ENCODE measurements at regions not wholly inside any gene's neighbourhood (a gene's known extent, or its start where the extent isn't known, plus 50 kb on each side); places are given as distances from the start of the nearest gene placed in this dataset.

DNA sequence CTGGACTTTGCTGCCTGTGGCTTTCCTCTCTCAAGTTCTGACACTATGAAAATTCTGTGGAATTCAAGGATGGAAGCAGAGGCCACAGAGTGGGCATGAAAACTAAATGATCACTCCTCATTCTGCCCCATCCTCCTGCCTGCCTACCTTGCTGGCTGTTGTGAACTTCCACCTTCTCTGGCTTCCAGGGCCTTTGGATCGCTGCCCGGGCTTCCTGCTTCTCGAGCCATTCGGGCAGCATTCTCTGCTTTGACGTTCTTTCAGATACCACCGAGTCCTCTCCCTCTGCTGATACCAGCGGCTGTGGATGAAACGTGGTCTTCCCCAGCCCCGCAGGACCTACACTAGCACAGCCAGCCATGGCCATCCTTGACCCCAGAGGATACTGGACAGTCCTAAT lies 327.7 kb upstream of the SLC14A2 start (continued):
- TF ChIP-seq, protein P1, sequence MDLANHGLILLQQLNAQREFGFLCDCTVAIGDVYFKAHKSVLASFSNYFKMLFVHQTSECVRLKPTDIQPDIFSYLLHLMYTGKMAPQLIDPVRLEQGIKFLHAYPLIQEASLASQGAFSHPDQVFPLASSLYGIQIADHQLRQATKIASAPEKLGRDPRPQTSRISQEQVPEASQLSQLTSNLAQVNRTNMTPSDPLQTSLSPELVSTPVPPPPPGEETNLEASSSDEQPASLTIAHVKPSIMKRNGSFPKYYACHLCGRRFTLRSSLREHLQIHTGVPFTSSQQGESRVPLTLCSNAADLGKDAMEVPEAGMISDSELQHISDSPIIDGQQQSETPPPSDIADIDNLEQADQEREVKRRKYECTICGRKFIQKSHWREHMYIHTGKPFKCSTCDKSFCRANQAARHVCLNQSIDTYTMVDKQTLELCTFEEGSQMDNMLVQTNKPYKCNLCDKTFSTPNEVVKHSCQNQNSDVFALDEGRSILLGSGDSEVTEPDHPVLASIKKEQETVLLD (CRISPR knock-in tag; IDR thresholded peaks at IDR 0.05; ENCODE audit: low read depth), result no peak

DNA sequence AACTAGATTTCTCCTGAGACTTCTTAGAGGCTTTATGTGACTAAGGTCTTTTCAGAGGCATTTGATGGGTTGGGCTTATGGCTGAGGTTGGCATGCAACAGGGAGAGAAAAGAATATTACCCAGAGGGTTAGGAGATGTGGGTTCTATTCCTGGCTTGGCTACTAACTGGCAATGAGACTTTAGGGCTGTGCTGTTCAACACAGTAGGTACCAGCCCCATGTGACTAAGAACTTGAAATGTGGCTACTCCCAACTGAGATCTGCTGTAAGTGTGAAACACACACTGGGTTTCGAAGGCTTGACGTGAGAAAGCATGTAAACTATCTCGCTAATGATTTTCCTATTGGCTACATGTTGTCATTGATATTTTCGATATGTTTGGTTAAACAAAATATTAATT lies 324.9 kb upstream of the SLC14A2 start:
- TF ChIP-seq, protein P2, sequence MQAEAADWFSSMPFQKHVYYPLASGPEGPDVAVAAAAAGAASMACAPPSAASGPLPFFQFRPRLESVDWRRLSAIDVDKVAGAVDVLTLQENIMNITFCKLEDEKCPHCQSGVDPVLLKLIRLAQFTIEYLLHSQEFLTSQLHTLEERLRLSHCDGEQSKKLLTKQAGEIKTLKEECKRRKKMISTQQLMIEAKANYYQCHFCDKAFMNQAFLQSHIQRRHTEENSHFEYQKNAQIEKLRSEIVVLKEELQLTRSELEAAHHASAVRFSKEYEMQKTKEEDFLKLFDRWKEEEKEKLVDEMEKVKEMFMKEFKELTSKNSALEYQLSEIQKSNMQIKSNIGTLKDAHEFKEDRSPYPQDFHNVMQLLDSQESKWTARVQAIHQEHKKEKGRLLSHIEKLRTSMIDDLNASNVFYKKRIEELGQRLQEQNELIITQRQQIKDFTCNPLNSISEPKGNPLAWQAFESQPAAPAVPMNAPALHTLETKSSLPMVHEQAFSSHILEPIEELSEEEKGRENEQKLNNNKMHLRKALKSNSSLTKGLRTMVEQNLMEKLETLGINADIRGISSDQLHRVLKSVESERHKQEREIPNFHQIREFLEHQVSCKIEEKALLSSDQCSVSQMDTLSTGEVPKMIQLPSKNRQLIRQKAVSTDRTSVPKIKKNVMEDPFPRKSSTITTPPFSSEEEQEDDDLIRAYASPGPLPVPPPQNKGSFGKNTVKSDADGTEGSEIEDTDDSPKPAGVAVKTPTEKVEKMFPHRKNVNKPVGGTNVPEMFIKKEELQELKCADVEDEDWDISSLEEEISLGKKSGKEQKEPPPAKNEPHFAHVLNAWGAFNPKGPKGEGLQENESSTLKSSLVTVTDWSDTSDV (CRISPR knock-in tag; IDR thresholded peaks at IDR 0.05), result no peak
- TF ChIP-seq, protein P3, sequence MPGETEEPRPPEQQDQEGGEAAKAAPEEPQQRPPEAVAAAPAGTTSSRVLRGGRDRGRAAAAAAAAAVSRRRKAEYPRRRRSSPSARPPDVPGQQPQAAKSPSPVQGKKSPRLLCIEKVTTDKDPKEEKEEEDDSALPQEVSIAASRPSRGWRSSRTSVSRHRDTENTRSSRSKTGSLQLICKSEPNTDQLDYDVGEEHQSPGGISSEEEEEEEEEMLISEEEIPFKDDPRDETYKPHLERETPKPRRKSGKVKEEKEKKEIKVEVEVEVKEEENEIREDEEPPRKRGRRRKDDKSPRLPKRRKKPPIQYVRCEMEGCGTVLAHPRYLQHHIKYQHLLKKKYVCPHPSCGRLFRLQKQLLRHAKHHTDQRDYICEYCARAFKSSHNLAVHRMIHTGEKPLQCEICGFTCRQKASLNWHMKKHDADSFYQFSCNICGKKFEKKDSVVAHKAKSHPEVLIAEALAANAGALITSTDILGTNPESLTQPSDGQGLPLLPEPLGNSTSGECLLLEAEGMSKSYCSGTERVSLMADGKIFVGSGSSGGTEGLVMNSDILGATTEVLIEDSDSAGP (CRISPR knock-in tag; IDR thresholded peaks at IDR 0.05; ENCODE audit: borderline replicate concordance), result no peak
- TF ChIP-seq, protein P4, sequence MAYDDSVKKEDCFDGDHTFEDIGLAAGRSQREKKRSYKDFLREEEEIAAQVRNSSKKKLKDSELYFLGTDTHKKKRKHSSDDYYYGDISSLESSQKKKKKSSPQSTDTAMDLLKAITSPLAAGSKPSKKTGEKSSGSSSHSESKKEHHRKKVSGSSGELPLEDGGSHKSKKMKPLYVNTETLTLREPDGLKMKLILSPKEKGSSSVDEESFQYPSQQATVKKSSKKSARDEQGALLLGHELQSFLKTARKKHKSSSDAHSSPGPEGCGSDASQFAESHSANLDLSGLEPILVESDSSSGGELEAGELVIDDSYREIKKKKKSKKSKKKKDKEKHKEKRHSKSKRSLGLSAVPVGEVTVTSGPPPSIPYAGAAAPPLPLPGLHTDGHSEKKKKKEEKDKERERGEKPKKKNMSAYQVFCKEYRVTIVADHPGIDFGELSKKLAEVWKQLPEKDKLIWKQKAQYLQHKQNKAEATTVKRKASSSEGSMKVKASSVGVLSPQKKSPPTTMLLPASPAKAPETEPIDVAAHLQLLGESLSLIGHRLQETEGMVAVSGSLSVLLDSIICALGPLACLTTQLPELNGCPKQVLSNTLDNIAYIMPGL (CRISPR knock-in tag; IDR thresholded peaks at IDR 0.05; ENCODE audit: borderline replicate concordance in 1 of 2, low read depth in 1 of 2), result no peak
- no peak for TF ChIP-seq ZNF496 (CRISPR knock-in tag; IDR thresholded peaks at IDR 0.05; ENCODE audit: insufficient replicate concordance)
- TF ChIP-seq CC2D1A (CRISPR knock-in tag; IDR thresholded peaks at IDR 0.05), result no peak
- TF ChIP-seq ZNF546 (CRISPR knock-in tag; conservative IDR thresholded peaks at IDR 0.05), result no peak
- TF ChIP-seq MLLT10 (CRISPR knock-in tag; IDR thresholded peaks at IDR 0.05), result no peak
- TF ChIP-seq YEATS4 (CRISPR knock-in tag; IDR thresholded peaks at IDR 0.05; ENCODE audit: borderline replicate concordance), result no peak
- ATAC-seq (no peak), DNase-seq (ENCODE audit: low spot score) (no peak), FAIRE-seq (no peak)
- ChIA-PET POLR2A (no interaction called here), CTCF (ENCODE audit: low intra/inter-chr PET ratio, low total read pairs) (no interaction called here)
- in situ Hi-C loops (cut with HindIII; ENCODE audit: extremely low pct_ligation_motif_present, low pct_unique_long_range_greater_than_20kb) (no loop called here), intact Hi-C loops (cut with micrococcal nuclease; ENCODE audit: unreplicated experiment) (no loop called here)
- no peaks in the 10 kb centered on the region for H3K79me2 ChIP-seq (ENCODE audit: insufficient read depth, low read length)
- WGBS (ENCODE audit: low lambda C conversion rate), result 20% methylated on average over 4 of the region's 4 CpGs
- no peaks in the 10 kb centered on the region for H3K9me3 ChIP-seq (ENCODE audit: low read length)
- H4K20me1 ChIP-seq (ENCODE audit: insufficient read depth, low read length), result no peaks in the 10 kb centered on the region
- no peaks in the 10 kb centered on the region for H3K4me1 ChIP-seq (ENCODE audit: insufficient read depth, low read length)
- H2AFZ ChIP-seq (ENCODE audit: low read length), result no peak overlapping the region
- H3K9ac ChIP-seq (ENCODE audit: insufficient read depth, low read depth, low read length), result no peak overlapping the region
- no peak overlapping the region for H3K27ac ChIP-seq (ENCODE audit: extremely low read length, insufficient read depth, low read length)
- BruUV-seq (replicated peaks), result no TSS peak
- H3K4me2 ChIP-seq (ENCODE audit: low read depth, low read length), result no peak overlapping the region
- H3K27me3 ChIP-seq (ENCODE audit: control insufficient read depth in 1 of 2, insufficient read depth in 2 of 2, low read length in 2 of 2), result no peaks in the 10 kb centered on the region; a peak in 1 of 5 replicates
- H3K36me3 ChIP-seq (replicated peaks in 1 of 2; ENCODE audit: control insufficient read depth in 1 of 2, insufficient read depth in 2 of 2, low read length in 2 of 2), result no peaks in the 10 kb centered on the region
- H3K4me3 ChIP-seq (replicated peaks in 1 of 3; ENCODE audit: insufficient read depth in 1 of 3, low read depth in 2 of 3, low read length in 3 of 3), result no peak overlapping the region
